ENCODE measurements at regions not wholly inside any gene's neighbourhood (a gene's known extent, or its start where the extent isn't known, plus 50 kb on each side); places are given as distances from the start of the nearest gene placed in this dataset.

DNA sequence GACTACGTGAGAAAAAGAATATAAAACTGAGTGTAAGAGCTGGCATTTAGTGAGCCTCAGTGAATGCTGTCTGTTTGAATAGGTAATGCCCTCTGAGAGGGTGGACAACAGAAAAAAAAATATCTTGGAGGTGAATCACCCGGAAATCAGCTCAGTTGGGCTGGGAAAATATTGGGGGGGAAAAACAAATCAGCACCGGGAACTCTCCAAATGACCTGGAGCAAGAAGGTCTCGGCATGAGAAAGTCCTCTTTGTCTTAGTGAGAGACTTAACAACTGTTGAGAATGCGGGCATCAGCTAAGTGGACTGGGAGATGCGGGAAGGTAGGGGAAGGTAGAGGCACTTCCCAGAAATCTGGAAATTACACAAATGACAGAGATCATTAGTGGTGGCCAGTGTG, 109.4 kb upstream of the POU3F3 start:
- TF ChIP-seq POLR2AphosphoS5 (IDR thresholded peaks at IDR 0.05; ENCODE audit: low read depth, low read length) (no peak), POLR2A (IDR thresholded peaks at IDR 0.05; ENCODE audit: borderline replicate concordance, extremely low read depth, insufficient read depth, insufficient read length) (no peak), RAD21 (IDR thresholded peaks at IDR 0.05; ENCODE audit: low read depth) (no peak), ZNF274 (IDR thresholded peaks at IDR 0.05; ENCODE audit: low read depth, low read length) (no peak), TCF7L2 (IDR thresholded peaks at IDR 0.05; ENCODE audit: borderline replicate concordance, extremely low read depth, insufficient read depth, insufficient read length) (no peak), JUND (IDR thresholded peaks at IDR 0.05) (no peak), EZH2 (IDR thresholded peaks at IDR 0.05) (no peak)
- TF ChIP-seq, protein P1, sequence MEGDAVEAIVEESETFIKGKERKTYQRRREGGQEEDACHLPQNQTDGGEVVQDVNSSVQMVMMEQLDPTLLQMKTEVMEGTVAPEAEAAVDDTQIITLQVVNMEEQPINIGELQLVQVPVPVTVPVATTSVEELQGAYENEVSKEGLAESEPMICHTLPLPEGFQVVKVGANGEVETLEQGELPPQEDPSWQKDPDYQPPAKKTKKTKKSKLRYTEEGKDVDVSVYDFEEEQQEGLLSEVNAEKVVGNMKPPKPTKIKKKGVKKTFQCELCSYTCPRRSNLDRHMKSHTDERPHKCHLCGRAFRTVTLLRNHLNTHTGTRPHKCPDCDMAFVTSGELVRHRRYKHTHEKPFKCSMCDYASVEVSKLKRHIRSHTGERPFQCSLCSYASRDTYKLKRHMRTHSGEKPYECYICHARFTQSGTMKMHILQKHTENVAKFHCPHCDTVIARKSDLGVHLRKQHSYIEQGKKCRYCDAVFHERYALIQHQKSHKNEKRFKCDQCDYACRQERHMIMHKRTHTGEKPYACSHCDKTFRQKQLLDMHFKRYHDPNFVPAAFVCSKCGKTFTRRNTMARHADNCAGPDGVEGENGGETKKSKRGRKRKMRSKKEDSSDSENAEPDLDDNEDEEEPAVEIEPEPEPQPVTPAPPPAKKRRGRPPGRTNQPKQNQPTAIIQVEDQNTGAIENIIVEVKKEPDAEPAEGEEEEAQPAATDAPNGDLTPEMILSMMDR (IDR thresholded peaks at IDR 0.05 in 2 of 3, conservative IDR thresholded peaks at IDR 0.05 in 1 of 3; ENCODE audit: borderline replicate concordance in 1 of 3, insufficient read depth in 1 of 3, low read depth in 2 of 3, low read length in 2 of 3) = no peak
